ENCODE measurements at regions not wholly inside any gene's neighbourhood (a gene's known extent, or its start where the extent isn't known, plus 50 kb on each side); places are given as distances from the start of the nearest gene placed in this dataset.

GRCh38 chr2:12478151-12479064, 238.3 kb upstream of the TRIB2 start:
- DNase-seq: no peak
- Histone ChIP-seq H3K36me3 (no peaks in the 10 kb centered on the region), H3K27me3 (no peaks in the 10 kb centered on the region), H3K4me3 (ENCODE audit: low read depth, low read length) (no peak overlapping the region), H3K4me1 (peaks cover 4% of the 10 kb centered on the region), H3K9me3 (no peaks in the 10 kb centered on the region)
- TF ChIP-seq CTCF (IDR thresholded peaks at IDR 0.05; ENCODE audit: low read depth, low read length): no peak

GRCh38 chr2:12479065-12479601, 237.6 kb upstream of the TRIB2 start:
- Histone ChIP-seq H3K27me3 (no peaks in the 10 kb centered on the region), H3K9me3 (no peaks in the 10 kb centered on the region), H3K36me3 (no peaks in the 10 kb centered on the region), H3K4me1 (peaks cover 4% of the 10 kb centered on the region), H3K4me3 (ENCODE audit: low read depth, low read length) (no peak overlapping the region)
- DNase-seq: no peak
- TF ChIP-seq CTCF (IDR thresholded peaks at IDR 0.05; ENCODE audit: low read depth, low read length): no peak

GRCh38 chr2:12484536-12485115, 232.1 kb upstream of the TRIB2 start:
- H3K36me3 ChIP-seq: no peaks in the 10 kb centered on the region
- peaks cover 4% of the 10 kb centered on the region for H3K4me1 ChIP-seq
- no peak overlapping the region for H3K4me3 ChIP-seq (ENCODE audit: low read depth, low read length)
- no peaks in the 10 kb centered on the region for H3K9me3 ChIP-seq
- no peaks in the 10 kb centered on the region for H3K27me3 ChIP-seq
- no peak for DNase-seq
- no peak for TF ChIP-seq CTCF (IDR thresholded peaks at IDR 0.05; ENCODE audit: low read depth, low read length)

- TF ChIP-seq CTCF (IDR thresholded peaks at IDR 0.05; ENCODE audit: low read depth, low read length): no peak
- DNase-seq: no peak
- H3K36me3 ChIP-seq: no peaks in the 10 kb centered on the region
- no peak overlapping the region for H3K4me3 ChIP-seq (ENCODE audit: low read depth, low read length)
- no peaks in the 10 kb centered on the region for H3K27me3 ChIP-seq
- no peaks in the 10 kb centered on the region; the same call in 1 of the 2 replicates for H3K4me1 ChIP-seq
- no peaks in the 10 kb centered on the region for H3K9me3 ChIP-seq
Observed at GRCh38 chr2:12486205-12487118, 230.3 kb upstream of the TRIB2 start.

- no peaks in the 10 kb centered on the region; the same call in 1 of the 2 replicates for H3K4me1 ChIP-seq
- no peaks in the 10 kb centered on the region for H3K27me3 ChIP-seq
- DNase-seq: no peak
- no peak for TF ChIP-seq CTCF (IDR thresholded peaks at IDR 0.05; ENCODE audit: low read depth, low read length)
- H3K4me3 ChIP-seq (ENCODE audit: low read depth, low read length): no peak overlapping the region
- no peaks in the 10 kb centered on the region for H3K36me3 ChIP-seq
- H3K9me3 ChIP-seq: no peaks in the 10 kb centered on the region
Observed at GRCh38 chr2:12487253-12488004, 229.3 kb upstream of the TRIB2 start.

Measured in BE2C (cell line).